ENCODE measurements at regions not wholly inside any gene's neighbourhood (a gene's known extent, or its start where the extent isn't known, plus 50 kb on each side); places are given as distances from the start of the nearest gene placed in this dataset.
A peak's percentile ranks its signal among the peaks of the same experiment; 100 is the strongest.

DNA sequence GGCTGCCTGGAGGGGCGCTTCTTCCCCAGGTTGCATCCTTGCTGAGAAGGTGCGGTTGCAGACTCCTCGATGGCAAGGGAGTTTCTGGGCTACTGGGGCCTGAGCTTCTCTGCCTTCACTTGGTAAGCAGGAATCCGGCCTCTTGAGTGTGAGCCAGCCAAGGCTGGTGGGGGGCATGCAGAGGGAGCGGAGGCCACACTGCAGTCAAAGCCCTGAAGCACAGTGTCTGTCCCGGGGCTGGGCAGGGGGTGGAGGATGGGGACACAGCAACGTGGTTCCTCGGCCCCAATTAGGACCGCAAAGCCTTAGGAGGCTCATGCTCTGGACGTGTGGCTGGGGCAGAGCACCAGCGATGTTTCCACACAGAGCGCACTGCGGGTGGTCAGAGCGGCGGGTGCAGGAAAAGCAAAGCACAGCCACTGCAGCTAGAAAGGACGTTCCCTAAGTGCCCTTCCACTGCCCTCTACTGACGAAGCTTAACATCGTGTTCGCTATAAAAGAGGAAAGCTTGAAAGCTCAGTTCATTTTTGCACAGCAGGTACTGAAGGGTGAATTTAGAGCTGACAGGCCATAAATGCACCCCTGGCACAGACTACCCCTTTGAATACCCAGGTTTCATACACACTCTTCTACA is 60.7 kb upstream of the COG2 start:
- no peaks in the 10 kb centered on the region for H3K4me1 ChIP-seq
- no peaks in the 10 kb centered on the region for H3K36me3 ChIP-seq
- intact Hi-C loops (cut with DNase I) = no loop called here
- DNase-seq (ENCODE audit: extremely low spot score) = no peak
- no peak overlapping the region for H3K4me3 ChIP-seq
- TF ChIP-seq POLR2AphosphoS5 (IDR thresholded peaks at IDR 0.05) (no peak), POLR2A (IDR thresholded peaks at IDR 0.05; ENCODE audit: low read depth) (no peak), EP300 (IDR thresholded peaks at IDR 0.05) (no peak)
- TF ChIP-seq, protein P1, sequence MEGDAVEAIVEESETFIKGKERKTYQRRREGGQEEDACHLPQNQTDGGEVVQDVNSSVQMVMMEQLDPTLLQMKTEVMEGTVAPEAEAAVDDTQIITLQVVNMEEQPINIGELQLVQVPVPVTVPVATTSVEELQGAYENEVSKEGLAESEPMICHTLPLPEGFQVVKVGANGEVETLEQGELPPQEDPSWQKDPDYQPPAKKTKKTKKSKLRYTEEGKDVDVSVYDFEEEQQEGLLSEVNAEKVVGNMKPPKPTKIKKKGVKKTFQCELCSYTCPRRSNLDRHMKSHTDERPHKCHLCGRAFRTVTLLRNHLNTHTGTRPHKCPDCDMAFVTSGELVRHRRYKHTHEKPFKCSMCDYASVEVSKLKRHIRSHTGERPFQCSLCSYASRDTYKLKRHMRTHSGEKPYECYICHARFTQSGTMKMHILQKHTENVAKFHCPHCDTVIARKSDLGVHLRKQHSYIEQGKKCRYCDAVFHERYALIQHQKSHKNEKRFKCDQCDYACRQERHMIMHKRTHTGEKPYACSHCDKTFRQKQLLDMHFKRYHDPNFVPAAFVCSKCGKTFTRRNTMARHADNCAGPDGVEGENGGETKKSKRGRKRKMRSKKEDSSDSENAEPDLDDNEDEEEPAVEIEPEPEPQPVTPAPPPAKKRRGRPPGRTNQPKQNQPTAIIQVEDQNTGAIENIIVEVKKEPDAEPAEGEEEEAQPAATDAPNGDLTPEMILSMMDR (IDR thresholded peaks at IDR 0.05) = no peak
- H3K9me3 ChIP-seq = peaks cover 0 to 10% (median 2%) of the 10 kb centered on the region in 4 donors
- H3K27ac ChIP-seq (replicated peaks in 1 of 4) = no peak overlapping the region
- WGBS = 79% methylated on average over 15 of the region's 19 CpGs
- peaks cover 0 to 18% (median 0%) of the 10 kb centered on the region in 4 donors for H3K27me3 ChIP-seq

DNA sequence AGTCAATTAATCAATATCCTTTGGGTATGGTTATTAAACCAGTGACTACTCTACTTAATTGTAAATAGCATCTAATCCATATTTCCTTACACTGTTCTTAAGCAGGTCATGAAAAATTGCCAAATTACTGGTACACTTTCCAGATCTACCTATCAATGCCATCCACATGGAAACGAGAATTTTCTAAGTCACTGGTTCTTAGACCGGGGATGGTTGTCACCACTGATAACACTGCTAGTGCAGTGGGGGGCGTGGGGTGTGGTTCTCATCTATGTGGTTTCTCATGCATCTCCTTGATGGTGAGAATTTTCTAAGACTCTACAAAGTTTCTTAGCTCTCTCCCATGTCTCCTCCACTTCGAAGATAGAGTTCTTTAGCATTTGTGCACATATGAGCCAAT is 63.7 kb upstream of the COG2 start:
- intact Hi-C loops (cut with DNase I) = no loop called here
- Histone ChIP-seq H3K9me3 (peaks cover 0 to 6% (median 0%) of the 10 kb centered on the region in 4 donors), H3K36me3 (no peaks in the 10 kb centered on the region), H3K27me3 (peaks cover 0 to 18% (median 0%) of the 10 kb centered on the region in 4 donors), H3K27ac (replicated peaks in 1 of 4) (no peak overlapping the region), H3K4me3 (no peak overlapping the region), H3K4me1 (no peaks in the 10 kb centered on the region)
- WGBS = 77% methylated on average over 4 of the region's 4 CpGs
- DNase-seq (ENCODE audit: extremely low spot score) = no peak
- no peak for TF ChIP-seq POLR2A (IDR thresholded peaks at IDR 0.05; ENCODE audit: low read depth)
- TF ChIP-seq, protein P1 (IDR thresholded peaks at IDR 0.05) = no peak
- TF ChIP-seq POLR2AphosphoS5 (IDR thresholded peaks at IDR 0.05) = no peak

DNA sequence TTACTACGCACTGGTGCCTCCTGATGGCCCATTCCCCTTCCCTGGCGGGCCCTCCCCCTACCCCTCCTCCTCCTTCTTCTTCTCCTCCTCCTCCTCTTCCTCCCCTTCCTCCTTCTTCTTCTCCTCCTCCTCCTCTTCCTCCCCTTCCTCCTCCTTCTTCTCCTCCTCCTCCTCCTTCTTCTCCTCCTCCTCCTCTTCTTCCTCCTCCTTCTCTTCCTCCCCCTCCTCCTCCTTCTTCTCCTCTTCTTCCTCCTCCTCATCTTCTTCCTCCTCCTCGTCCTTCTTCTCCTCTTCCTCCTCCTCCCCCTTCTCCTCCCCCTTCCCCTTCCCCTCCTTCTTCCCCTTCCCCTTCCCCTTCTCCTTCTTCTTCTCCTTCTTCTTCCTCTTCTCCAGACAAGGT is 64.7 kb upstream of the COG2 start:
- Histone ChIP-seq H3K27me3 (peaks cover 0 to 18% (median 0%) of the 10 kb centered on the region in 4 donors), H3K27ac (replicated peaks in 1 of 4) (no peak overlapping the region), H3K4me3 (no peak overlapping the region), H3K9me3 (peaks cover 0 to 6% (median 0%) of the 10 kb centered on the region in 4 donors), H3K36me3 (no peaks in the 10 kb centered on the region), H3K4me1 (no peaks in the 10 kb centered on the region)
- 67% methylated on average over 3 of the region's 3 CpGs for WGBS
- intact Hi-C loops (cut with DNase I) = no loop called here
- no peak for TF ChIP-seq POLR2AphosphoS5 (IDR thresholded peaks at IDR 0.05)
- no peak for TF ChIP-seq EP300 (IDR thresholded peaks at IDR 0.05)
- TF ChIP-seq, protein P1 (IDR thresholded peaks at IDR 0.05) = no peak
- TF ChIP-seq POLR2A (IDR thresholded peaks at IDR 0.05; ENCODE audit: low read depth) = no peak
- no peak for DNase-seq (ENCODE audit: extremely low spot score)

DNA sequence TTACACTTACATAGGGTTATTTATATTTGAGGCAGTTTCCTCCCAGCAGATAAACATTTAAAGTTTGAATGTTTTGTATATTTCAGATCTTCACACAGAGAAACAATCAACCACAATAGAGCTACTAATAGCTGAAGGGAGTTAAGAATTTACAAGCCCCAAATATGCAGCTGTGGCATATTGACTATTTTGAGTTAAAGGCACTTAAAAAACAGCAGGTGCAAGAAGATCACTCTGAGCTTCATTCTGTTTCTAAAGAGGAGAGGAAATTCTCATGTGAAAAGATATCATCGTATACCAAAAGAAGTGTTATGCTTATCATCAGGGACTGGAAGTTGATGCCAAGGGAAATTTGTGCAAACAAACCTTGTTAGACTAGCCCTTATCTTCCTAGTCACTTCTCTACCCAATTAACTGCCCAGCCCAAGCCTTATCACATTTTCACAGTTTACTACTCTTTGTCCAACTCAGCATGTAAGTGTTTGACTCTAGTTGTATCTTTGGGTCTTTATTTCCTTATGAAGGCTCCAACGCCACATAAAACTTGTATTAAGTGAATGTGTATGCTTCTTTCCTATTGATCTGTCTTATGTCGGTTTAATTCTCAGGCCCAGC is 66.3 kb upstream of the COG2 start:
- Histone ChIP-seq H3K9me3 (no peaks in the 10 kb centered on the region), H3K4me3 (no peak overlapping the region), H3K27ac (replicated peaks in 1 of 4) (no peak overlapping the region), H3K36me3 (no peaks in the 10 kb centered on the region), H3K4me1 (no peaks in the 10 kb centered on the region), H3K27me3 (peaks cover 0 to 8% (median 0%) of the 10 kb centered on the region in 4 donors)
- WGBS = 90% methylated on average over 3 of the region's 3 CpGs
- DNase-seq (ENCODE audit: extremely low spot score) = peak; percentile 4
- TF ChIP-seq, protein P1 (IDR thresholded peaks at IDR 0.05) = no peak
- TF ChIP-seq POLR2A (IDR thresholded peaks at IDR 0.05; ENCODE audit: low read depth) (no peak), EP300 (IDR thresholded peaks at IDR 0.05) (no peak), POLR2AphosphoS5 (IDR thresholded peaks at IDR 0.05) (no peak)
- intact Hi-C loops (cut with DNase I) = no loop called here
